GM12878 (cell line): ENCODE measurements at regions not wholly inside any gene's neighbourhood (a gene's known extent, or its start where the extent isn't known, plus 50 kb on each side); places are given as distances from the start of the nearest gene placed in this dataset.

Experiments
- ATAC-seq: fragments of 200-7000 bp; cut with Tn5 transposase; 3 replicates; pipeline ENCODE4 v1.9.1; 2020; ENCODE audit warnings: mild to moderate bottlenecking, moderate library complexity
- BruUV-seq: library from RNA; stranded (reverse); fragments of 400-500 nt; replicated peaks from 2 replicates; lab custom pipeline; 2021; lab: Mats Ljungman, UMichigan
- CTCF ChIA-PET: fragments of 300-600 bp; sonication (Branson Sonifier 250); formaldehyde crosslinking; extraction: SDS; loops from one replicate; lab custom pipeline; 2021; ENCODE audit warnings: inconsistent platforms; lab: Yijun Ruan, JAX
- POLR2A ChIA-PET: fragments of 350-600 bp; formaldehyde crosslinking; extraction: SDS; loops from one replicate; lab custom pipeline; 2021; ENCODE audit warnings: inconsistent platforms; lab: Charles Lee
- RAD21 ChIA-PET: fragments of 300-600 bp; sonication (Branson Sonifier 250); formaldehyde crosslinking; loops from one replicate; lab custom pipeline; 2023; ENCODE audit warnings: antibody characterized with exemption; ENCODE audit not compliant: unreplicated experiment; lab: Charles Lee
- SMC1A ChIA-PET: fragments of 300-600 bp; sonication (Branson Sonifier 250); formaldehyde crosslinking; loops from one replicate; lab custom pipeline; 2023; ENCODE audit not compliant: unreplicated experiment, uncharacterized antibody; lab: Charles Lee
- DNase-seq: peaks from one replicate; pipeline ENCODE4 v3.0.0-alpha.2; 2011; ENCODE audit warnings: low read depth, low spot score
- FAIRE-seq: peaks from 3 replicates; lab custom pipeline; 2011; peaks lifted over from hg19 to GRCh38; lab: Jason Lieb, UNC
- H2AFZ ChIP-seq: 2 replicates; pipeline ENCODE4 v1.6.0; 2011; ENCODE audit warnings: low read depth, low read length, control low read depth; ENCODE audit not compliant: control insufficient read depth
- H3K27ac ChIP-seq: 2 replicates; pipeline ENCODE4 v1.5.1; 2011; ENCODE audit warnings: control low read depth; ENCODE audit not compliant: control insufficient read depth, insufficient read depth
- H3K27me3 ChIP-seq, 2 experiments: replicated peaks in 1 of 2; 2 replicates each; pipeline versions ENCODE4 v1.6.0 to v1.6.1; 2011; ENCODE audit warnings: low read length in 1 of 2; ENCODE audit not compliant: control insufficient read depth in 2 of 2, insufficient read depth in 2 of 2
- H3K36me3 ChIP-seq, 2 experiments: 2 replicates each; pipeline ENCODE4 v1.5.1; 2011; ENCODE audit warnings: low read length in 1 of 2; ENCODE audit not compliant: control insufficient read depth in 2 of 2, insufficient read depth in 2 of 2
- H3K4me1 ChIP-seq: 2 replicates; pipeline ENCODE4 v1.6.1; 2011; ENCODE audit warnings: mild to moderate bottlenecking, low read length, moderate library complexity, mixed read lengths; ENCODE audit not compliant: control insufficient read depth, insufficient read depth
- H3K4me2 ChIP-seq: 2 replicates; pipeline ENCODE4 v1.6.0; 2011; ENCODE audit warnings: control low read depth; ENCODE audit not compliant: control insufficient read depth, insufficient read depth
- H3K4me3 ChIP-seq: fragments of 200-600 bp; sonication (generic); 2 replicates; pipeline ENCODE4 v1.5.1; 2016
- H3K79me2 ChIP-seq: 2 replicates; pipeline ENCODE4 v1.6.0; 2011; ENCODE audit warnings: low read length; ENCODE audit not compliant: control insufficient read depth, insufficient read depth
- H3K9ac ChIP-seq: 2 replicates; pipeline ENCODE4 v1.8.0; 2011; ENCODE audit warnings: low read length, control low read depth, mixed read lengths; ENCODE audit not compliant: control insufficient read depth, insufficient read depth
- H3K9me3 ChIP-seq: replicated peaks from 3 replicates; pipeline ENCODE4 v1.5.1; 2011; ENCODE audit warnings: mild to moderate bottlenecking, low read length; ENCODE audit not compliant: control insufficient read depth, insufficient read depth
- H4K20me1 ChIP-seq: 2 replicates; pipeline ENCODE4 v1.6.0; 2011; ENCODE audit not compliant: control insufficient read depth, insufficient read depth
- NFIC ChIP-seq: IDR thresholded peaks from 2 replicates; pipeline ENCODE4 v1.6.1; 2012; ENCODE audit warnings: low read depth, mild to moderate bottlenecking, inconsistent platforms, low read length, moderate library complexity
- STAT1 ChIP-seq: fragments of 450-650 bp; conservative IDR thresholded peaks from 2 replicates; pipeline ENCODE4 v1.6.1; 2014; ENCODE audit warnings: antibody characterized with exemption, mild to moderate bottlenecking
- ZNF207 ChIP-seq: fragments of 450-650 bp; IDR thresholded peaks from 2 replicates; pipeline ENCODE4 v1.6.1; 2014; ENCODE audit warnings: antibody characterized with exemption, mild to moderate bottlenecking, borderline replicate concordance
- WGBS: methylation state at CpG from one replicate; pipeline ENCODE4 v1.1.6; 2016; ENCODE audit warnings: low lambda C conversion rate; ENCODE audit not compliant: insufficient replicate concordance, insufficient coverage; ENCODE audit errors: missing lambda C conversion rate; 5-methylcytosine and 5-hydroxymethylcytosine counted together
- in situ Hi-C: fragments of 300-500 bp; cut with MboI; formaldehyde crosslinking; loops from 9 replicates; pipeline ENCODE4 v1.14.3; 2018; ENCODE audit warnings: mixed read lengths
- intact Hi-C: fragments of 100-400 bp; cut with micrococcal nuclease; formaldehyde crosslinking; loops from one replicate; pipeline ENCODE4 v1.14.2; 2022; ENCODE audit not compliant: unreplicated experiment
- TF ChIP-seq, protein P1 (sequence below): fragments of 450-650 bp; conservative IDR thresholded peaks from 2 replicates; pipeline ENCODE4 v1.6.1; 2017; ENCODE audit warnings: mild to moderate bottlenecking, moderate library complexity
- TF ChIP-seq, protein P2 (sequence below): IDR thresholded peaks from 2 replicates; pipeline ENCODE4 v1.6.1; 2012; ENCODE audit warnings: low read length, inconsistent platforms

- Histone ChIP-seq H2AFZ (no peak overlapping the region), H3K79me2 (no peaks in the 10 kb centered on the region), H3K27ac (no peak overlapping the region), H3K4me2 (no peak overlapping the region), H3K4me1 (peaks cover 4% of the 10 kb centered on the region), H3K36me3 (no peaks in the 10 kb centered on the region), H3K27me3 (no peaks in the 10 kb centered on the region), H3K9ac (no peak overlapping the region), H4K20me1 (no peaks in the 10 kb centered on the region), H3K9me3 (no peaks in the 10 kb centered on the region), H3K4me3 (no peak overlapping the region)
- no peak for FAIRE-seq
- TF ChIP-seq ZNF207, result no peak
- ChIA-PET CTCF (interaction anchor here (0.7 kb wide), 1 partner anchor 525 kb away, joined by 3 read pairs; no protein-coding TSS in a partner anchor), POLR2A (no interaction called here), SMC1A (no interaction called here), RAD21 (no interaction called here)
- WGBS, result 65% methylated on average over 8 of the region's 8 CpGs
- ATAC-seq, result no peak
- intact Hi-C loops, result no loop called here
- DNase-seq, result no peak
- no TSS peak for BruUV-seq
- in situ Hi-C loops, result no loop called here
Measured at GRCh38 chr6:169991913-169992312, 240.5 kb downstream of the ERMARD start.

DNA sequence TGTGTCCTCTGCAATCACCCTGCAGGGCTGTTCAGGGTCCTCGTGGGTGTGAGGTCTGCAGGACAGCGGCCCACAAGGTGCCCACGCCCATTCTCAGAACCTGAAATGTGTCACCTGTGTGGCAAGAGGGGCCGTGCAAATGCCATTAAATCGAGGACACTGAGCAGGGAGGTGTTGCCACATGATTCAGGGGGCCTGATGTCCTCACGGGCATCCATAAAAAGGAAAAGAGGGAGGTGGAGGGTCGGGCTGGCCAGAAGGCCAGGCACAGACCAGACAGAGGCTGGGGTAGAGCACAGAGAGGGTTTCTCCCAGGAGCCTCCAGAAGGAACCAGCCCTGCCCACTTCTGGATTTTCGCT lies 239.6 kb downstream of the ERMARD start:
- no peaks in the 10 kb centered on the region for H3K36me3 ChIP-seq
- ATAC-seq, result no peak
- ChIA-PET RAD21 (no interaction called here), SMC1A (no interaction called here), CTCF (no interaction called here), POLR2A (no interaction called here)
- TF ChIP-seq, protein P1, sequence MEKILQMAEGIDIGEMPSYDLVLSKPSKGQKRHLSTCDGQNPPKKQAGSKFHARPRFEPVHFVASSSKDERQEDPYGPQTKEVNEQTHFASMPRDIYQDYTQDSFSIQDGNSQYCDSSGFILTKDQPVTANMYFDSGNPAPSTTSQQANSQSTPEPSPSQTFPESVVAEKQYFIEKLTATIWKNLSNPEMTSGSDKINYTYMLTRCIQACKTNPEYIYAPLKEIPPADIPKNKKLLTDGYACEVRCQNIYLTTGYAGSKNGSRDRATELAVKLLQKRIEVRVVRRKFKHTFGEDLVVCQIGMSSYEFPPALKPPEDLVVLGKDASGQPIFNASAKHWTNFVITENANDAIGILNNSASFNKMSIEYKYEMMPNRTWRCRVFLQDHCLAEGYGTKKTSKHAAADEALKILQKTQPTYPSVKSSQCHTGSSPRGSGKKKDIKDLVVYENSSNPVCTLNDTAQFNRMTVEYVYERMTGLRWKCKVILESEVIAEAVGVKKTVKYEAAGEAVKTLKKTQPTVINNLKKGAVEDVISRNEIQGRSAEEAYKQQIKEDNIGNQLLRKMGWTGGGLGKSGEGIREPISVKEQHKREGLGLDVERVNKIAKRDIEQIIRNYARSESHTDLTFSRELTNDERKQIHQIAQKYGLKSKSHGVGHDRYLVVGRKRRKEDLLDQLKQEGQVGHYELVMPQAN, result no peak
- TF ChIP-seq NFIC, result no peak
- no peak for TF ChIP-seq STAT1
- TF ChIP-seq, protein P2, sequence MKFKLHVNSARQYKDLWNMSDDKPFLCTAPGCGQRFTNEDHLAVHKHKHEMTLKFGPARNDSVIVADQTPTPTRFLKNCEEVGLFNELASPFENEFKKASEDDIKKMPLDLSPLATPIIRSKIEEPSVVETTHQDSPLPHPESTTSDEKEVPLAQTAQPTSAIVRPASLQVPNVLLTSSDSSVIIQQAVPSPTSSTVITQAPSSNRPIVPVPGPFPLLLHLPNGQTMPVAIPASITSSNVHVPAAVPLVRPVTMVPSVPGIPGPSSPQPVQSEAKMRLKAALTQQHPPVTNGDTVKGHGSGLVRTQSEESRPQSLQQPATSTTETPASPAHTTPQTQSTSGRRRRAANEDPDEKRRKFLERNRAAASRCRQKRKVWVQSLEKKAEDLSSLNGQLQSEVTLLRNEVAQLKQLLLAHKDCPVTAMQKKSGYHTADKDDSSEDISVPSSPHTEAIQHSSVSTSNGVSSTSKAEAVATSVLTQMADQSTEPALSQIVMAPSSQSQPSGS, result no peak
- 34% methylated on average over 8 of the region's 8 CpGs for WGBS
- no TSS peak for BruUV-seq
- H3K27ac ChIP-seq, result no peak overlapping the region
- no peak overlapping the region for H3K4me3 ChIP-seq
- no peaks in the 10 kb centered on the region for H4K20me1 ChIP-seq
- no peak for FAIRE-seq
- no peak overlapping the region for H3K9ac ChIP-seq
- no peaks in the 10 kb centered on the region for H3K79me2 ChIP-seq
- H3K9me3 ChIP-seq, result no peaks in the 10 kb centered on the region; the same call in 2 of the 3 replicates
- in situ Hi-C loops (no loop called here), intact Hi-C loops (no loop called here)
- H2AFZ ChIP-seq, result no peak overlapping the region
- DNase-seq, result no peak
- peaks cover 4% of the 10 kb centered on the region for H3K4me1 ChIP-seq
- H3K27me3 ChIP-seq, result no peaks in the 10 kb centered on the region
- H3K4me2 ChIP-seq, result no peak overlapping the region
